ENCODE measurements at regions not wholly inside any gene's neighbourhood (a gene's known extent, or its start where the extent isn't known, plus 50 kb on each side); places are given as distances from the start of the nearest gene placed in this dataset.
"Not testable (repeated sequence)": the region's sequence is repeated elsewhere in the genome, so short reads cannot be mapped to it uniquely, and the experiment has no call there.

DNA sequence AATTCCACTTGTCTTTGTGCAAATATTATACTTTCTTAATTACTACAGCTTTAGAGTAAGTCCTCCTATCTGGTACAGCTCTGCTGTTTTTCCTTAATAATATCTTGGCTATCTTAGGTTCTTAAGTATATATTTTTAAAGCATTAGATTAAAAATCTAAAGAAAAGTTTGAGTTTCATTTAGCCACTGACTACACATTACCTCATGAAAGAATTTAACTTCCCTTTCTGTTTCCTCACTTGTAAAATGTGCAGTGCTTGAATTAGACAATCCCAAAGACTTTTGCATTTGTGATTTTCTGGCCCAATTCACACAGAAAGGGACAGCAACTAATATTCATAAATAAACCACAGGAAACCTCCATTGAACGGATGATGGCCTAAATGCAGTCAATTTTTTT is 126.4 kb upstream of the SAMSN1 start:
- no peak for TF ChIP-seq ZNF274 (IDR thresholded peaks at IDR 0.05; ENCODE audit: low read depth, low read length)
- H3K4me3 ChIP-seq (ENCODE audit: low read length), result no peak overlapping the region

DNA sequence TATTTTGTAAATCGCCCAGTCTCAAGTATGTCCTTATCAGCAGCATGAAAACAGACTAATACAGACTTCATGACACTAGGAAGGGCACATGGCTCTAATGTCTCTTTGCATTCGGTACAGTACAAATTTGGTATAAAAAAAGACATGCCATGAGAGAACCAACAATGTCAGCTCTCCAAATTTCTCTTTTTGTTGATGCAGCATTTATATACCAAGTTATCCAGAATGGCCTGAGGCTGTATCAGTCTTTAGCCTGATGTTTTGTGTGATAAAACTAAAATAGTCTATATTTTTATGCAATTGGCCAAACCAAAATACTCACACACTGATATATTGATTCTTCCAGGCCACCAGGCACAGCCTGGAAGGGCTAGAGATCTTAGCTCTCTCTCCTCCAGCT is 124.3 kb upstream of the SAMSN1 start:
- no peak for TF ChIP-seq ZNF274 (IDR thresholded peaks at IDR 0.05; ENCODE audit: low read depth, low read length)
- no peak overlapping the region for H3K4me3 ChIP-seq (ENCODE audit: low read length)

DNA sequence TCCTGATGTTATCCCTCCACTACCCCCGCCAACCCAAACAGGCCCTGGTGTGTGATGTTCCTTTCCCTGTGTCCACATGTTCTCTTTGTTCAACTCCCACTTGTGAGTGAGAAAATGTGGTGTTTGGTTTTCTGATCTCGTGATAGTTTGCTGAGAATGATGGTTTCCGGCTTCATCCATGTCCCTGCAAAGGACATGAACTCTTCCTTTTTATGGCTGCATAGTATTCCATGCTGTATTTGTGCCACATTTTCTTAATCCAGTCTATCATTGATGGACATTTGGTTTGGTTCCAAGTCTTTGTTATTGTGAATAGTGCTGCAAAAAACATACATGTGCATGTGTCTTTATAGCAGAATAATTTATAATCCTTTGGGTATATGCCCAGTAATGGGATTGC is 123.0 kb upstream of the SAMSN1 start:
- H3K4me3 ChIP-seq (ENCODE audit: low read length), result not testable (repeated sequence)

DNA sequence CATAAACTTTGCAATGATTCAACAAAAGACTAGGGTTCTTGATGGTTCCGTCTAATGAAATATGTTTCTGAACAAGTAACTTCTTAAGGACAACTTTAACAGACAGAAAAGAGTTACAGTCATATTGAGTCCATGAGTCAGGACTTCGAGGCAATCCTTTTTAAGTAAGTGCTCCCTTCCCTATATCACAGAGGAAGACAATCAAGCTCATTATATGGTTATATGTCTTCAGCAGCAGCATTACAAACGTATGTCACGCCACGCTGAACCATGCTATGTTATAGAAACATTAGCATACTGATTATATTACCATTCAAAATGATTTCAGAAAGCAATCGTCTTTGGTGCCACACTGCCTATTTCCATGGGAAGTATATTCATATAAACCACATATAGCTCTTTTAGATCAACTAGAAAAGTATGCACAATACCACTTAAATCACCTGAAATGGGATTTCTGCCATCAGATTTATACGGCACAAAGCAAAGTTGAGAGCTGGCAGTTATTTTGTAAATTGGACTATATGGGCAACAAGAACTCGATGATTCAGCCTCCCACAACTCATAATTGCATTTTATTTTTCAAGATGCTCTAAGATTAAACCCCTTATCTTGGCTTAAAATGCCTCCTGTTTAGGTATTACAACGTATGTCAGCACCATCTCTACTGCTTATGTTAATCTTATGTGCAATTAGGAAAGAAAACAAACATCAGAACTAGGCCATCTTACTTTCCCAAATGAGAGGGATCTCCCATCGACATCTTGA is 111.3 kb upstream of the SAMSN1 start:
- no peak overlapping the region for H3K4me3 ChIP-seq (ENCODE audit: low read length)
- no peak for TF ChIP-seq ZNF274 (IDR thresholded peaks at IDR 0.05; ENCODE audit: low read depth, low read length)

DNA sequence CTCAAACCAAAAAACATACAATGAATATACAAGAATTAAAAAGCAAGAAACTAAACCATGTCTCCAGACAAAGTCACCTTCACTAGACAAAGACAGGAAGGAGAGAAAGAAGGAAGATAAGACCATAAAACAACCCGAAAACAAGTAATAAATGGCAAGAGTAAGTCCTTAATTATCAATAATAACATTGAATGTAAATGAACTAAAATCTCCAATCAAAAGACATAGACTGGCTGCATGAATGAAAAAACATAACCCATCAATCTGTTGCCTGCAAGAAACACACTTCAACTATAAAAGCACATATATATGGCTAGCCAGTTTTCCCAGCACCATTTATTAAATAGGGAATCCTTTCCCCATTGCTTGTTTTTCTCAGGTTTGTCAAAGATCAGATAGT is 100.8 kb upstream of the SAMSN1 start:
- TF ChIP-seq ZNF274 (IDR thresholded peaks at IDR 0.05; ENCODE audit: low read depth, low read length), result no peak
- H3K4me3 ChIP-seq (ENCODE audit: low read length), result no peak overlapping the region

DNA sequence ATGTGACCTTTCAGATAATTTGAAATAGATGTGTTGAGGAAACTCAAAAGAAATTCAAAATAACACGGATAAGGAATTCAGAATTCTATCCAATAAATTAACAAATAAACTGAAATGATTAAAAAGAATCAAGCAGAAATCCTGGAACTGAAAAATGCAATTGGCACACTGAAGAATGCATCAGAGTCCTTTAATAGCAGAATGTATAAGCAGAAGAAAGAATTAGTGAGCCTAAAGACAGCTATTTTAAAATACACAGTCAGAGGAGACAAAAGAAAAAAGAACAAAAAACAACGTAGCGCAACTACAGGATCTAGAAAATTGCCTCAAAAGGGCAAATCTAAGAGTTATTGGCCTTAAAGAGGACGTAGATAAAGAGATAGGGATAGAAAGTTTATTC is 99.6 kb upstream of the SAMSN1 start:
- TF ChIP-seq ZNF274 (IDR thresholded peaks at IDR 0.05; ENCODE audit: low read depth, low read length), result no peak
- no peak overlapping the region for H3K4me3 ChIP-seq (ENCODE audit: low read length)

DNA sequence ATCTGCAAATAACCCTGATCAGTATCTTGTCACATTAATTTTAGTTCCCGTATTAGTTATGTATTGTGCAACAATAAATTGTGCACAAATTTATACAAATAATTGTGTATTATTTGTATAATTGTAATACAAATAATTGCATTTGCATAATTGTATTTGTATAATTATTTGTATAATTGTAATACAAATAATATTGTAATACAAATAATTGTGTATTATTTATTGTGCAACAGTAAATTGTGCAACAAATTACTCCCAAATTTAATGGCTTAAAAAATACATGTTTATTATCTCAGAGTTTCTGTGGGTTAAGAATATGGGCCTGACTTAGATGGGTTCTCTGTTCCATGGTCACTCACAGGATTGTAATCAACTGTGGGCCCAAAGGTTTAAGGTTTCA is 86.2 kb upstream of the SAMSN1 start:
- TF ChIP-seq ZNF274 (IDR thresholded peaks at IDR 0.05; ENCODE audit: low read depth, low read length), result no peak
- no peak overlapping the region for H3K4me3 ChIP-seq (ENCODE audit: low read length)

DNA sequence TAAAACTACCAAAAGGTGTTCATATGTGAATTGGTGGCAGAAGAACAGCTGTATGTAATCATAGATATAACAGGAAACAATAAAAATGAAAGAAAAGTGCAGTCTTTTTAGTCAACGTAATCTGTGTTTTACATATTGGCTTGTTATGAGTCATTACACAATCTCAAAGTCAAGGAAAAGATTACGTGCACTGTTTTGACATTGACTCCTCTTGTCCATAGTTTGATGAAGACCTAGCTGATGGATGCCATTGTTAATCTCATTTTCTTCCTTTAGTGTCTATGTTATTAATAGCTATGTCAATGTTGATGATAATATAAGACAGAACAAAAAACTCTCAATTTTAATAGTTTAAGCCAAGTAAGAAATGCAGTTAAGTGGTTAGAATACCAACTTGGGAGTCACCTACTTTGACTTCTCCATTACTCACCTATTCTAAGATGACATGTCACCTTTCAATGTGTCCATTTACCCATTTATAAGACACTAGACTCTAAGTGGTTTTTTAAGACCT is 84.5 kb upstream of the SAMSN1 start:
- no peak overlapping the region for H3K4me3 ChIP-seq (ENCODE audit: low read length)
- no peak for TF ChIP-seq ZNF274 (IDR thresholded peaks at IDR 0.05; ENCODE audit: low read depth, low read length)

DNA sequence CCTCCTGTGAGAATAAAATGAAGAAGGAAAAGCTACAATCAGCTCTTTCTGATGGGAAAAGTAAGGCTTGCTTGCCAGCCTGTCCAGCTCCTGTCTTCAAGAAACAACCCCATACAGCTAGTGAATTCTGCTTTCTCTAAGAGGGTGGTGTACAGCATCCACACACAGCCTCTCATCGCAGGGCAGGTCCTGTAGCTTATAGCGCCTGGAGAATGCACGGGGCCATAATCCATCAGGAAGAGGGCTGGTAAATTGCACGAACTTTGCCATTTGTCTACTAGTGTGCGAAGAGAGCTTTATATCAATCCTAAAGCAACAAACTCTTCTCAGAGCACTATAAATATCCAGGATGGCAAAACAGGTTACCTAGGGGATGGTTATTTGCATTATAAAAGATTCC is 83.3 kb upstream of the SAMSN1 start:
- no peak overlapping the region for H3K4me3 ChIP-seq (ENCODE audit: low read length)
- TF ChIP-seq ZNF274 (IDR thresholded peaks at IDR 0.05; ENCODE audit: low read depth, low read length), result no peak

DNA sequence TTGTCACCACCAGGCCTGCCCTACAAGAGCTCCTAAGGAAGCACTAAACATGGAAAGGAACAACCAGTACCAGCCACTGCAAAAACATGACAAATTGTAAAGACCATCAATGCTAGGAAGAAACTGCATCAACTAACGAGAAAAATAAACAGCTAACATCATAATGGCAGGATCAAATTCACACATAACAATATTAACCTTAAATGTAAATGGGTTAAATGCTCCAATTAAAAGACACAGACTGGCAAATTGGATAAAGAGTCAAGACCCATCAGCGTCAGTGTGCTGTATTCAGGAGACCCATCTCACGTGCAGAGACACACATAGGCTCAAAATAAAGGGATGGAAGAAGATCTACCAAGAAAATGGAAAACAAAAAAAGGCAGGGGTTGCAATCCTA is 77.0 kb upstream of the SAMSN1 start:
- not testable (repeated sequence) for H3K4me3 ChIP-seq (ENCODE audit: low read length)

DNA sequence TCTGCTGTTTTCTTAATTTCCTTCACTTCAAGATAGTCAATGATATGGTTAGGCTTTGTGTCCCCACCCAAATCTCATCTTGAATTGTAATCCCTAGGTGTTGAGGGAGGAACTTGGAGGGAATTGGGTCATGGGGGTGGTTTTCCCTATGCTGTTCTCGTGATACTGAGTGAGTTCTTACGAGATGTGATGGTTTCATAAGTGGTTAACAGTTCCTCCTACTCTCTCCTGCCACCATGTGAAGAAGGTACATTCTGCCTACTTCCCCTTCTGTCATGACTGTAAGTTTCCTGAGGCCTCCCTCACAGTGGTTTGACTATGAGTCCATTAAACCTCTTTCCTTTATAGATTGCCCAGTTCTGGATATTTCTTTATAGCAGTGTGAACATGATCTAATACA is 74.0 kb upstream of the SAMSN1 start:
- H3K4me3 ChIP-seq (ENCODE audit: low read length), result no peak overlapping the region
- TF ChIP-seq ZNF274 (IDR thresholded peaks at IDR 0.05; ENCODE audit: low read depth, low read length), result no peak

DNA sequence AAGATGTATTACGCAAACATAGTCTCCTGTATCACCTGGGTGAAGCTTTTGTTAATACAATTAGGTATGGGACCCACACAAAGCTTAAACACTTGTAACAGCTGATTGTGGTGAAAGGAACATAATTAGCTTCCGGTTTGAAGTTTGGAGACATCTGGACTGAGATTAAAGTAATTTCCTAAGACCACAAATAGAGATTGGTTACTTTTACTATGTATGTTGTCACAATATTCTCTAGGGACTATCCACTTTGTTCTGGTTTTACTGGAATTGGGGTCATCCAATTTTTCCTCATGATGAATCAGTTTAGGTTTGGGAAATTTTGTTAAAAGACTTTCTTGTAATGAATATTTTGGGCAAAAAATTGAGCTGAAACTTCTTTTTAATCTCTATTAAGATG is 71.8 kb upstream of the SAMSN1 start:
- TF ChIP-seq ZNF274 (IDR thresholded peaks at IDR 0.05; ENCODE audit: low read depth, low read length), result no peak

DNA sequence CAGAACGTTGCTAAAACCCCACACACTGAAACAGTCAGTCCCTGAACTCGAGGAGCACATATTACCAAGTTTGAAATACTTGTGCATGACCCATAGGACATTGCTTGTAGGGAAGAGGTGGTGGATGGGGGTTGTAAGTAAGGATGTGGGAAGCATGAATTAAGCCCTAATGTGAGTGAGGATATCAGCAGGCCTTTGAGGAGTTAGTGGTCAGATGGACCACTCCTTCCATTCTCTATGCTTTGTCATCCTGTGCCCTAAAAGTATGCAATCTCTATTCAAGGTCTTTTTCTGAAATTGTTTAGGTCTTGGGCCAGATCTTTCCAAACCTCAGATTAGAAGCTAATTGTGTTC is 70.9 kb upstream of the SAMSN1 start:
- no peak overlapping the region for H3K4me3 ChIP-seq (ENCODE audit: low read length)
- TF ChIP-seq ZNF274 (IDR thresholded peaks at IDR 0.05; ENCODE audit: low read depth, low read length), result no peak

More for the DNA sequence above, 71.8 kb upstream of the SAMSN1 start:
- H3K4me3 ChIP-seq (ENCODE audit: low read length), result no peak overlapping the region

DNA sequence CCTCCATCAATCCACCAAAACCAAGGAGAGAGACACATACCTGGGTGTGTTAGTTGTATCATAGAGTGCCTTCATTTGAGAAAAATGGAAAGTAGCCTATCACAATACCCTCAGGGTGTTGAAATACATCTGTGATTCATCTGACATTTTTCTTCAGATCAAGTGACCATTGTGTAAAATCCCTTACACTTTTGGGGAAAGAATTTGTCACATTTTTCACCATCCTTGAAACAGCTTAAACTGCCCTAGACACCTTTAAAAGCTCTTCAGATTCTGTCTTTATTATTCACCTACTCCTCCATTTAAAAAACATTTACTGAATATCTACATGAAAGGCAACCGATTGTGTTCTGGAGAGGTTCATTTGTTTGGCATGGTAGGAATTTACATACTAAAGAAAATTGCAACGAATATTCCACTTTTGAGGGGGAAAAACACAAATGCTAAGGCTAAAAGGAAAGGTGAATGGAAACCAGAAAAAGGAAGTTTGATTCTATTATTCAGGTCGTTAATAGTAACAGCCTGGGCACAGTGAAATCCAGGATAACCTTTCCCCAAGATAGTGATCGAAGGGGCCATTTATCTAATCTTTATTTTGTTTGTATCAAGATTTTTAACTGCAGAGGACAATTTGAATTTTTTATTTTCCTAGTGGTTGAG is 70.4 kb upstream of the SAMSN1 start:
- TF ChIP-seq ZNF274 (IDR thresholded peaks at IDR 0.05; ENCODE audit: low read depth, low read length), result no peak
- no peak overlapping the region for H3K4me3 ChIP-seq (ENCODE audit: low read length)

DNA sequence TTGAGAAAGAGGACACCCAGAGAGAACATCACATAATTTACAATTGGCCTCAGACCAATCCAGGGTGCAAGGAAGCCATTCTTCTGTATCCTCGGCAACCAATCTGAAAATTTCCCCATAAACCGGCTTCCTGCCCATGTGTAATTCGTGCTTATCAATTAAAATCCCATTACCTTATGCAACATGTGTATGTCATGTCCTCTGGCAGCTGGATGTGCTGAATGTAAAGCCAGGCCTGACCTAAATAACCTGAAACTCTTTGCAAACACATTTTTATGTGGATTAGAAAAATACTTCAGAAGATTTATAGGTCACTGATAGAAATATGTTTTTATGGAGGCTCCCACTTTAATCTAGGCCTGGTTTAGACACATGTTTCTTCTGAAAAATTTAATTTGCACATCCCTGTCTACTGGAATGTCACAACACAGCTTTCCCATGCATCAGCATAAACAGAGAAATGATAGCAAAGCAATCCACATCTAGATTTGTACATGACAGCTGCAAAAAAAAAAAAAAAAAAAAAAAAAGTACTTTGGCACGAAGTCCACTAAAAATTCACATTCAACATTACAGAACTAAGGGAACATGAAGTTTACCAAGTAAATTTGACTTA is 69.4 kb upstream of the SAMSN1 start:
- no peak for TF ChIP-seq ZNF274 (IDR thresholded peaks at IDR 0.05; ENCODE audit: low read depth, low read length)
- H3K4me3 ChIP-seq (ENCODE audit: low read length), result no peak overlapping the region

Measured in GM08714 (cell line).